Transverse colon (tissue), 4 donors: ENCODE measurements at regions not wholly inside any gene's neighbourhood (a gene's known extent, or its start where the extent isn't known, plus 50 kb on each side); places are given as distances from the start of the nearest gene placed in this dataset.

Experiments
- CTCF ChIP-seq, 5 experiments: fragments of 200-600 bp in 3 of 5; fragments of 450-650 bp in 2 of 5; sonication (generic) in 3 of 5; IDR thresholded peaks; 1 replicate in 2 of 5; 2 replicates in 3 of 5; pipeline ENCODE4 v1.5.1; 2016 to 2017; ENCODE audit warnings: antibody characterized with exemption in 5 of 5, inconsistent platforms in 3 of 5, mild to moderate bottlenecking in 2 of 5, moderate library complexity in 1 of 5
- POLR2A ChIP-seq: fragments of 450-650 bp; IDR thresholded peaks from one replicate; pipeline ENCODE4 v1.6.1; 2016; ENCODE audit warnings: antibody characterized with exemption, mild to moderate bottlenecking, moderate library complexity
- POLR2AphosphoS5 ChIP-seq, 3 donors: sonication (generic); formaldehyde crosslinking; IDR thresholded peaks; one replicate each; pipeline ENCODE4 v1.6.1; 2016; ENCODE audit warnings: antibody characterized with exemption in 3 of 3

- TF ChIP-seq POLR2A, result no peak
- no peak for TF ChIP-seq CTCF (IDR thresholded peaks at IDR 0.05)
- no peak for TF ChIP-seq POLR2AphosphoS5 (IDR thresholded peaks at IDR 0.05)
Observed at GRCh38 chr12:94749890-94750289, 99.5 kb upstream of the TMCC3 start.
